BLaER1 (cell line): ENCODE measurements at regions not wholly inside any gene's neighbourhood (a gene's known extent, or its start where the extent isn't known, plus 50 kb on each side); places are given as distances from the start of the nearest gene placed in this dataset.
"Not testable (repeated sequence)": the region's sequence is repeated elsewhere in the genome, so short reads cannot be mapped to it uniquely, and the experiment has no call there.

Experiments used
- H3K27ac ChIP-seq: shearing (Covaris generic); formaldehyde crosslinking; 2 replicates; pipeline ENCODE4 v1.8.1; 2022
- H3K27me3 ChIP-seq: shearing (Covaris generic); formaldehyde crosslinking; 2 replicates; pipeline ENCODE4 v1.8.1; 2022
- H3K36me3 ChIP-seq: shearing (Covaris generic); formaldehyde crosslinking; 2 replicates; pipeline ENCODE4 v1.8.1; 2022
- H3K4me1 ChIP-seq: shearing (Covaris generic); formaldehyde crosslinking; 2 replicates; pipeline ENCODE4 v1.8.1; 2022
- H3K4me2 ChIP-seq: shearing (Covaris generic); formaldehyde crosslinking; 2 replicates; pipeline ENCODE4 v1.8.1; 2022
- H3K4me3 ChIP-seq: shearing (Covaris generic); formaldehyde crosslinking; 2 replicates; pipeline ENCODE4 v1.8.1; 2022
- H3K9ac ChIP-seq: shearing (Covaris generic); formaldehyde crosslinking; 2 replicates; pipeline ENCODE4 v1.8.1; 2022
- H3K9me3 ChIP-seq: shearing (Covaris generic); formaldehyde crosslinking; 2 replicates; pipeline ENCODE4 v1.8.1; 2022
- H4K20me1 ChIP-seq: shearing (Covaris generic); formaldehyde crosslinking; 2 replicates; pipeline ENCODE4 v1.8.1; 2022
- Cebpa-rat ChIP-seq: shearing (Covaris generic); IDR thresholded peaks from 2 replicates; pipeline ENCODE4 v1.8.1; 2022

DNA sequence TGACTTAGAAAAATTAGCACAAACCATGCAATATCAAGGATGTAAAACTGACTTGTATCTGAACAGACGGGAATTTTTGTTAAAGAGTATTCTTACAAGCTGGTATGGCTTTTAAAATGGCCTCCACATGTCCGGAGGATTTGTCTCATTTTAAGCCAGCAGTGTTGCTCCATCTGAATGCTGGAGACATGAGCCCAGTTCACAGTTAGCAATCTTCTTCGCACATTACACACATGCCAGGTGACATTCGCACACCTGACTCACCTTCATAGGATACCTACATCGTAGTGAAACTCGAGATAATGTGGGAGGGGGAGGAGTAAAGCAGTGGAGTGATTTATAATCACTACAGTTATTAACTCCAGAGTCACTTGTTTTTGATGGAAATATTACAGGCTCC lies 231.8 kb upstream of the RBBP8 start:
- Histone ChIP-seq H4K20me1 (no peaks in the 10 kb centered on the region), H3K9ac (no peak overlapping the region), H3K27me3 (no peaks in the 10 kb centered on the region), H3K4me1 (no peaks in the 10 kb centered on the region), H3K9me3 (no peaks in the 10 kb centered on the region), H3K36me3 (no peaks in the 10 kb centered on the region), H3K27ac (no peak overlapping the region), H3K4me3 (no peak overlapping the region), H3K4me2 (no peak overlapping the region)
- no peak for TF ChIP-seq Cebpa-rat

DNA sequence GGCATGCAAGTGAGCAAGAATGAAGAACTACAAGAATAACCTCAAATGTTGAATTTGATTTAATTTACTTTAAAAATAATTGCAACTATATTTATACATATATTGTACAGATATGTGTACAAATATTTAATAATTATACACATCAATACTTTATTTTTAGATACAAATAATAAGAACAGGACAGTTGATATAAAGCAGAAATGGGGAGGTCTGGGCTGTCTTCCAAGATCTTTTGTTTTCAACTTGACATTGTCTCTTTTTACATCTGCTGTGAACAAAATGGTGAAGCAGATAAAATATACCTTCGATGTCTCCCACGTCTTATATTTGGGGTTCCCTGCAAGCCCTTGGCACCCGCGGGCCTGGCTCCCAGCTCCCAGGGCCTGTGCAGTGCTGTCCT lies 231.3 kb upstream of the RBBP8 start:
- no peaks in the 10 kb centered on the region for H4K20me1 ChIP-seq
- no peaks in the 10 kb centered on the region for H3K27me3 ChIP-seq
- H3K36me3 ChIP-seq, result no peaks in the 10 kb centered on the region
- H3K9ac ChIP-seq, result no peak overlapping the region
- H3K27ac ChIP-seq, result no peak overlapping the region
- no peak for TF ChIP-seq Cebpa-rat
- no peaks in the 10 kb centered on the region for H3K9me3 ChIP-seq
- H3K4me1 ChIP-seq, result no peaks in the 10 kb centered on the region
- no peak overlapping the region for H3K4me2 ChIP-seq
- H3K4me3 ChIP-seq, result no peak overlapping the region

DNA sequence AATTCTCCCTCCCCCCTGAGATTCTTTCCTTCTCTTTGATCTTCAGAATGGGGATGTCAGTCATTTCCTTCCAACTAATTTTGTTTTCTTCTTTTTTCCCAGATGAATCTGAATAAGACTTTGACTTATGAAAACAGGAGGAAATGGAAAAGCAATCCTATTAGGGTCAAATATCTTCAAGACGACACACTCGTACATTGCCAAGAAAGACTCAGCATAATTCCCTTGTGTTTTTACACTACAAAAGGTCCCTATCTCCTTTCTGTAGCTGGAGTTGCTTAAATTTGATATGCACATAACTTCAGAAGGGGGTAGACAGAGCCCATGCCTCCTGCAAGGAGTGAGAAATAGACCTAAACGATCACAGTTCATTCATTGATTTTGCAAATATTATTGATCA lies 230.3 kb upstream of the RBBP8 start:
- no peaks in the 10 kb centered on the region for H3K4me1 ChIP-seq
- H3K9me3 ChIP-seq, result no peaks in the 10 kb centered on the region
- no peaks in the 10 kb centered on the region for H4K20me1 ChIP-seq
- TF ChIP-seq Cebpa-rat, result no peak
- H3K4me2 ChIP-seq, result no peak overlapping the region
- no peaks in the 10 kb centered on the region for H3K27me3 ChIP-seq
- H3K4me3 ChIP-seq, result no peak overlapping the region
- no peak overlapping the region for H3K27ac ChIP-seq
- H3K36me3 ChIP-seq, result no peaks in the 10 kb centered on the region
- H3K9ac ChIP-seq, result no peak overlapping the region

DNA sequence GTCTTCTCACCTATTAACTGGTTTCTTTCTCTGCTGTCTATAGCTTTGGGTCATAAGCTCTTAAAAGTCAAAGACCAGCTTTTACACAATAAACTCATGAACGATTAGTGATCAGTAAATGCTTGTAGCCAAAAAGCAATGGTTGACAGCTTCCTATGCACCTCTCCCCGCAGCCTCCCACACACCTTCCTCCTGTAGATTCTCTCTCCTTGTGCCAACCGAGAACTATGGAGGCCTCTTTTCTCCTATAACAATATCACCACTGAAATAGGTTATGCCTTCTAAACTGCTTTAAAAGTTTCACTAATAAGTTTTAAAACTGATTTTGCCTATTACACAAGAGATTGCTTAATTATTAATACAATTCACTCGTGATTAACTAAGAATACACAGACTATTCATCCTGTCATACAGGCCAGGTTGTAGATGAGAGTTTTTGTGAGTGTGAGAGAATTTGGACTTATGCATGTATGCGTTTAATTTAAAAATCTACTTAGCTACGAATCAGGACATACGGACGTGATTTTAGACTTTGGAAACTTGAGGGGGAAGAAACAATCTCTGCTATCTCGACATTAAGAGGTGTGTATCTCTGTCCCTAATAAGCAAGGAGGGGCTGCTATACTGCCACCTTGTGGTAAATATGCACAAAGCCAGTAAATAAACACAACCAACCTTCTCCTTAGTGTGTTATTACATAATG lies 229.1 kb upstream of the RBBP8 start:
- Histone ChIP-seq H3K36me3 (no peaks in the 10 kb centered on the region), H3K27ac (no peak overlapping the region), H3K27me3 (no peaks in the 10 kb centered on the region), H3K4me3 (no peak overlapping the region), H3K9me3 (no peaks in the 10 kb centered on the region), H3K9ac (no peak overlapping the region), H3K4me2 (no peak overlapping the region), H4K20me1 (no peaks in the 10 kb centered on the region), H3K4me1 (no peaks in the 10 kb centered on the region)
- no peak for TF ChIP-seq Cebpa-rat

DNA sequence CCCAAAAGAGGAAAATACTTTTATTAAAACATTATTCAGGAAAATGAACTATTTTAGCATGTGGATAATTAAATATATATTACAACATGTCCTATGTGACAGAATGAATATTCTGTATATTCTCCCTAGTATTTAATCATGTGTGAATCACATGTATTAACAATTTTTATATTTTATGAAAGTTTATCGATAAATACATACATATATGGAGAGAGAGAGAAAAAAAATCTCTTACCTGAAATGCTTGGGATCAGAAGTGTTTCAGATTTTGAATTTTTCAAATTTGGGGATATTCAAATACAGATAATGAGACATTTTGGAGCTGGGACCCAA lies 228.6 kb upstream of the RBBP8 start:
- no peaks in the 10 kb centered on the region for H3K4me1 ChIP-seq
- H3K36me3 ChIP-seq, result no peaks in the 10 kb centered on the region
- H3K27ac ChIP-seq, result no peak overlapping the region
- no peak overlapping the region for H3K4me3 ChIP-seq
- no peak for TF ChIP-seq Cebpa-rat
- H3K9ac ChIP-seq, result no peak overlapping the region
- no peaks in the 10 kb centered on the region for H4K20me1 ChIP-seq
- H3K9me3 ChIP-seq, result no peaks in the 10 kb centered on the region
- H3K4me2 ChIP-seq, result no peak overlapping the region
- H3K27me3 ChIP-seq, result no peaks in the 10 kb centered on the region

DNA sequence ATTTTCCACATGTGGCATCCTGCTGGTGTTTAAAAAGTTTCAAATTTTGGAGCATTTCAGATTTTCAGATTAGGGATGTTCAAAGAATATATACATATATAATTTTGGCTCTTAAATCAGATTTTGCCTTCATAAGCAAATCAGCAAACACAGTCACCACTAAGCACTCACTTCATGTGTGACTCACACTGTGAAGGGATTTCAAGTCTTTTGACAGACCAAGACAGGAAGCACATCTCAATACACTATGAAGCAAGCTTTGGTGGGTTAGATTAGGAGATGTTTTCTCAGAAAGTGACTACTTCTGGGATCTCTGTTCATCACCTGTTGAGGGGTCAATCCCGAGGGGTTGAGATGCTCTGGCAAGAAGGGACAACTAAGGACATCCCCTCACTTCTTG lies 227.8 kb upstream of the RBBP8 start:
- Histone ChIP-seq H4K20me1 (no peaks in the 10 kb centered on the region), H3K4me1 (no peaks in the 10 kb centered on the region), H3K27me3 (no peaks in the 10 kb centered on the region), H3K27ac (no peak overlapping the region), H3K4me3 (no peak overlapping the region), H3K9me3 (no peaks in the 10 kb centered on the region), H3K4me2 (no peak overlapping the region), H3K9ac (no peak overlapping the region), H3K36me3 (no peaks in the 10 kb centered on the region)
- TF ChIP-seq Cebpa-rat, result no peak

DNA sequence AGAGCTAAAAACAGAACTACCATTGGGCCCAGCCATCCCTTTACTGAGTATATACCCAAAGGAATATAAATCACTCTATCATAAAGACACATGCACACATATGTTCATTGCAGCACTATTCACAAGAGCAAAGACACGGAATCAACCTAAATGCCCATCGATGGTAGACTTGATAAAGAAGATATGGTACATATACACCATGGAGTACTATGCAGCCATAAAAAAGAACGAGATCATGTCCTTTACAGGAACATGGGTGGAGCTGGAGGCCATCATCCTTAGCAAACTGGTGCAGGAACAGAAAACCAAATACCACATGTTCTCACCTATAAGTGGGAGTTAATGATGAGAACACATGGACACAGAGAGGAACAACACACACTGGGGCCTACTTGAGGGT lies 227.1 kb upstream of the RBBP8 start:
- not testable (repeated sequence) for H3K27me3 ChIP-seq, H3K4me2 ChIP-seq

DNA sequence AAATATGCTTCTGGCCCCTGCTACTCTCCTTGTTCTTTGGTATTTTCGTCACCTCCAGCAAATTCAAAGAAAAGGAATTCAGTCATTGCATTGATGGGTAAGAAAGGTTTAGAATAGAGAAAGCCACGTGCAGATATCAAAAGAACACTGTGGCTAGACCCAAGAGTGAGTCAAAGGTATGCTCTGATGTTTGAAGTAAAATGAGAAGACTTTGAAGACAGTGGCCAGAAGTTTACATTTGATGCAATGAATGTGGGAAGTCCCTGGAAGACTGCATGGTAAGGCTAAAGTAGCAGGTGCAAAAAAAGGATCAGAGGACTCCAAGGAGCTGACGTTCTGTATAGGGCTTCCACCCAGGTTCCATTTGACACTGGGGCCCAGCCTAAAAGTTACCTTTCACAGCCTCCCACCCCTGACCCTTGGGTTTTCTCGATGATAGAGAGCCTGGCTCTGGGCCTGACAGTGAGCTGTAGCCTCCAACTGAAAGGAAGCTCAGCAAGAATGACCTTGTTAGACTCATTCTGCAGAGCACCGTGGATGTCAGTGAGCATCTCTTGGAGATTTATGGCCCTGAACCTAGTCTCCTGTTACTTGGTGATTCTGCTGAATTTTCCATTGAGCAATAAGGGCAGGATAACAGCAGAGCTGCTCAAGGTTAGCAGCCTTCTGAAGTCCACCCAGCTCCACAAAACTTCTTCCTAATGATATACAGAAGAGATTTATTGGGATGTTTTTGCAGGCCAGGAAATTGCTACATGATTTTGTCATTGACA lies 223.7 kb upstream of the RBBP8 start:
- no peak overlapping the region for H3K4me3 ChIP-seq
- H3K4me2 ChIP-seq, result no peak overlapping the region
- H3K9ac ChIP-seq, result no peak overlapping the region
- no peaks in the 10 kb centered on the region for H4K20me1 ChIP-seq
- no peak overlapping the region for H3K27ac ChIP-seq
- H3K4me1 ChIP-seq, result no peaks in the 10 kb centered on the region
- H3K9me3 ChIP-seq, result no peaks in the 10 kb centered on the region
- TF ChIP-seq Cebpa-rat, result no peak
- no peaks in the 10 kb centered on the region for H3K36me3 ChIP-seq
- H3K27me3 ChIP-seq, result no peaks in the 10 kb centered on the region

More for the DNA sequence above, 227.1 kb upstream of the RBBP8 start:
- H3K27ac ChIP-seq, H3K9ac ChIP-seq, H3K4me3 ChIP-seq, H3K4me1 ChIP-seq, H3K9me3 ChIP-seq, H3K36me3 ChIP-seq, H4K20me1 ChIP-seq: not testable (repeated sequence)

DNA sequence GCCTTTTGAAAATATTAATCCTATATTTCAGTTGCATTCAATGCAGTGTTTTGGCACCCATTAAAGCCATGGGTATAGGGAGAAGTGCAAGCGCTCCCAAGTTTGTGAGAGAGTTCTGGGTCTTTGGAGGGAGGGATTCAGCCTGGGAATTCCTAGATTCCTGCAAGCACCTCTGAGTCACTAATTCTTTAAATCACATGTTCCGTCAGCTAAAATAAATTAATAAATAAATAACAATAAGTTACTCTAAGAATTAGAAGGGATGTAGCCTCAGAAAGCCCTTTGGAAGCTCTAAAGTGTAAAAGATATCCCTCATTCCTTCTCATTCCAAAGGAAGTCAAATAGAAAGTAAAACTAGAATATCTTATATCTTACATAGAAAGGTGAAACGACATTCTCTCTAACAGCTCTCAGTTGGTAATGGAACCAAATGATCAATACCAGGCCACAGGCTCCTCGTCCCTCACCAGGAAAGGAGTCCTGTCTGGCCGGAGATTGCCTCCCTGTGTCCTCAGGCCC lies 222.4 kb upstream of the RBBP8 start:
- no peak overlapping the region for H3K27ac ChIP-seq
- H3K9me3 ChIP-seq, result no peaks in the 10 kb centered on the region
- no peak for TF ChIP-seq Cebpa-rat
- H3K4me3 ChIP-seq, result no peak overlapping the region
- no peaks in the 10 kb centered on the region for H3K36me3 ChIP-seq
- H3K4me2 ChIP-seq, result no peak overlapping the region
- no peaks in the 10 kb centered on the region for H4K20me1 ChIP-seq
- H3K4me1 ChIP-seq, result no peaks in the 10 kb centered on the region
- H3K27me3 ChIP-seq, result no peaks in the 10 kb centered on the region
- H3K9ac ChIP-seq, result no peak overlapping the region

DNA sequence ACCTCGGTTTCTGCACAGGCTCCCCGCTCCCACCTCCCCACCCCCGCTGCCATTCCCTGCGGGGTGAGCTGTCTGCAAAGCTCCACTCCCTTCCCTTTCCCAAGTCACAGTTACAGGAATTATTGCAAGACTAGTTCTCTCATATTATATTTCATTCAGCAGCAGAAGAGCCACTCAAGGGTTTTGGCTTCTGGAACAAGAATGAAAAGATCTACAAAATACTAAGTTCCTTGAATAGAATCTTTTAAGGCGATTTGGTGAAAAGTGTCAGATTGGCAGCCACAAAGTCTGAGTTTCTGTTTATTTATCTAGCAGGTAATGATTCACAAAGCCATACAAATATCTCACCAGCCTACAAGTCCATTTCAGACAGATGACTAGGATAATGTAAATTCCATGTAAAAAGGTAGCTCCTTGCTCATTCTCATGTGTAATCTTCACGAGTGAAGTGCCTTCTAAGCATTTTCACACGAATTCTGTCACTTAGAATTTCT lies 221.9 kb upstream of the RBBP8 start:
- no peak for TF ChIP-seq Cebpa-rat
- no peak overlapping the region for H3K9ac ChIP-seq
- no peaks in the 10 kb centered on the region for H4K20me1 ChIP-seq
- H3K27ac ChIP-seq, result no peak overlapping the region
- no peaks in the 10 kb centered on the region for H3K36me3 ChIP-seq
- H3K4me1 ChIP-seq, result no peaks in the 10 kb centered on the region
- no peaks in the 10 kb centered on the region for H3K27me3 ChIP-seq
- H3K4me2 ChIP-seq, result no peak overlapping the region
- H3K4me3 ChIP-seq, result no peak overlapping the region
- no peaks in the 10 kb centered on the region for H3K9me3 ChIP-seq
